ENCODE measurements at regions not wholly inside any gene's neighbourhood (a gene's known extent, or its start where the extent isn't known, plus 50 kb on each side); places are given as distances from the start of the nearest gene placed in this dataset.

DNA sequence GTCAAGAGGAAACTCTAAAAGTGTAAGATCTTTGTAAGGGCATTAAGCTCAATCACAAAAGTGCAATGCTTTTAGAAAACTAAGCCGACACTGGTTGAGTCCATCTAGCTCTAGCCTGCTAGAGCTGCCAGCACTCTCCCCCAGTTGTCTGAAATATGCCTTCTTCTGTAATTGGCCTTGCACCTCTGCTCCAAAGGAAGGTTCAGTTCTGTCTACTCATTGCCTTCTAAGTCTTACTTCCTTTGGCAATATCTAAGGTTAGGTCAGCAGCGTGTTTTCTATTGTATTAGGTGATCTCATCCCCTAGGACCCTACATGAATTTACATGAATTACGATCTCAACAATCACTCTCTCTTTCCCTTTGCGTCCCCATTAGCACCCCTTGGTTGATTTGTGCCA lies 378.6 kb downstream of the CBLN4 start:
- TF ChIP-seq CTCF (conservative IDR thresholded peaks at IDR 0.05) (no peak), ZFX (IDR thresholded peaks at IDR 0.05) (no peak)
- H3K27ac ChIP-seq: no peak overlapping the region

DNA sequence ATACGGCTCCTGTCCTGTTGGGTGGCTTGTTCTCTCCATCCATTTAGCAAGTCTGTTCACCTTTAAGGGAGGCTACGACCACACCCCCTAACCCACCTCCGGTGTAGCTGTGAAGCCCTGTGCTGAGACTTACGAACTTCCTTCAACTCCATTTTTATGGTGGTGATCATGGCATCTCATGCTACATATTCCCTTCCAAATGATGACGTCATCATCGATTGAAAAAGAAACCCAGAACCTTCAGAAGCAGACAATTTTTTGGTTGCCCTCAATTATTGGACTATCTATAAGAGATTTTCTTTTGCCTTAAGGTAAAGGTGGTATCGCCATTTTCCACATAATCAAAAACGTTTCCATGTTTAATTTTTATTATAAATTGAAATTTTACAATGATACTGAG lies 389.0 kb downstream of the CBLN4 start:
- TF ChIP-seq CTCF (conservative IDR thresholded peaks at IDR 0.05) (no peak), ZFX (IDR thresholded peaks at IDR 0.05) (no peak)

DNA sequence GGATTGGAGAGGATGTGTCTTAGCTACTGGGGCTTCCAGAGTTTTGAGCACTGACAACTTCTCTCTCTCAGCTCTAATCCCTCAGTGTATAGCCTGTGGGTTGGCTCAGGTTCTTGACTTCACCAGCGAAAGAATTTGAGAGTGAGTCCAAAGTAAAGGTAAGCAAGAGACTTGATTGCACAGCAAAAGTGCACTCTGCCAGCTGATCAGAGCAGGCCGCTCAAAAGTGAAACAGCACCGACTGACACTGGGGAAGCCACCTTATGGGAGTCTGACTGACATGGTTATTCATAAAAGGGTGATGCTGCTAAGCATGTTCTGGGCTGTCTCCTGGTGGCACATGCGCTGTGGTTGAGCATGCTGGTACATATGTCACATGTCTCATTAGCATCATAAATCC lies 389.5 kb downstream of the CBLN4 start:
- no peak overlapping the region for H3K27ac ChIP-seq
- TF ChIP-seq CTCF (conservative IDR thresholded peaks at IDR 0.05) (no peak), ZFX (IDR thresholded peaks at IDR 0.05) (no peak)

More for the DNA sequence above, 389.0 kb downstream of the CBLN4 start:
- no peak overlapping the region for H3K27ac ChIP-seq

GRCh38 chr20:55614220-55614757 lies 391.0 kb downstream of the CBLN4 start:
- H3K27ac ChIP-seq: no peak overlapping the region
- TF ChIP-seq CTCF (conservative IDR thresholded peaks at IDR 0.05) (no peak), ZFX (IDR thresholded peaks at IDR 0.05) (no peak)

DNA sequence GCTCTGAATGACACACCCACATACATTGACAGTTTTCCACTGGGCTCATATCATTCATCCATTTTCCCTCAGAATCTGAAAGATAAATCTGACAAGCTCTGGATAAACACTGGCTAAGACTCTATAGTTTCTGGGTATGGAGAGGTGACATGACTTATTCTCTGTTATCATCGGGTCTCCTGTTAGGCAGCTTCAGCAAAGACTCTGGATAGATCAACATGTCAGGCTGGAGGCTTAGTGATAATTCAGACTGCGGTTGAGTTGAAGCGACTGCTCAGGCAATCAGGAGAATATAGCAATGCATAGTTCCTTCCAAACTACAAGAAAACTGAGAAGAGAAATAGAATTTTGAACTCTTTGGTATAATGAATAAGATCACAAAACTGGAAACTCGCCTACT lies 394.6 kb downstream of the CBLN4 start:
- TF ChIP-seq CTCF (conservative IDR thresholded peaks at IDR 0.05): no peak
- TF ChIP-seq ZFX (IDR thresholded peaks at IDR 0.05): no peak
- H3K27ac ChIP-seq: no peak overlapping the region

- TF ChIP-seq ZFX (IDR thresholded peaks at IDR 0.05) (no peak), CTCF (conservative IDR thresholded peaks at IDR 0.05) (no peak)
- no peak overlapping the region for H3K27ac ChIP-seq
Observed at GRCh38 chr20:55605594-55605993, 399.7 kb downstream of the CBLN4 start.

DNA sequence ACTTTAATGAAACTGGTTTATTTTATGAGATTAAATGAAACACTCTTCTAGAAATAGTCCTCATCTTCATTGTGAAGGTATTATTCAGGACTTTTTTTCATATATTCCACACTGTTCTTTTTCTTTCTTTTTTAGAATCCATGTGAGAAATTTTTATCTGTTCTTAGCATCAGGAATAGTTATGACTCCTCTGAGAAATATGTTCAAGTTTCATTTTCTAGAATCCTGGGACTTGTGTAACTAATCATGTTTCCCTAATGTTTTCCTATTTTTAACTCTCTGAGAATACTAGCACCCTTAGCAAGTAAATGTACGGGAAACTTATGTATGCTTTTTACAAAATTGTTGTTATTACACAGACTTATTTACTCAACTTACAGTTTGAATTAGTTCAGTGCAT lies 407.8 kb downstream of the CBLN4 start:
- no peak for TF ChIP-seq CTCF (conservative IDR thresholded peaks at IDR 0.05)
- TF ChIP-seq ZFX (IDR thresholded peaks at IDR 0.05): no peak

More for the DNA sequence above, 407.8 kb downstream of the CBLN4 start:
- H3K27ac ChIP-seq: no peak overlapping the region
